Hepatocyte (in vitro differentiated cells): ENCODE measurements at regions not wholly inside any gene's neighbourhood (a gene's known extent, or its start where the extent isn't known, plus 50 kb on each side); places are given as distances from the start of the nearest gene placed in this dataset.

ENCODE experiments used
- DNase-seq: peaks from one replicate; pipeline ENCODE4 v3.0.0-alpha.2; 2016; ENCODE audit warnings: low spot score
- H2AFZ ChIP-seq: fragments of 200-600 bp; sonication (generic); 2 replicates; pipeline ENCODE4 v1.6.0; 2016; ENCODE audit warnings: antibody characterized with exemption, mild to moderate bottlenecking
- H3K27ac ChIP-seq: fragments of 200-600 bp; sonication (generic); 2 replicates; pipeline ENCODE4 v1.5.1; 2016; ENCODE audit warnings: mild to moderate bottlenecking
- H3K27me3 ChIP-seq: fragments of 200-600 bp; sonication (generic); 2 replicates; pipeline ENCODE4 v1.6.1; 2016
- H3K36me3 ChIP-seq: fragments of 200-600 bp; sonication (generic); replicated peaks from 2 replicates; pipeline ENCODE4 v1.5.1; 2016; ENCODE audit warnings: low read depth; ENCODE audit not compliant: insufficient read depth
- H3K4me1 ChIP-seq: fragments of 200-600 bp; sonication (generic); 2 replicates; pipeline ENCODE4 v1.5.1; 2016; ENCODE audit warnings: mild to moderate bottlenecking, moderate library complexity; ENCODE audit not compliant: insufficient read depth
- H3K4me2 ChIP-seq: fragments of 200-600 bp; sonication (generic); 2 replicates; pipeline ENCODE4 v1.6.0; 2016
- H3K4me3 ChIP-seq: fragments of 200-600 bp; sonication (generic); 2 replicates; pipeline ENCODE4 v1.5.1; 2016; ENCODE audit warnings: mild to moderate bottlenecking
- H3K79me2 ChIP-seq: fragments of 200-600 bp; sonication (generic); 2 replicates; pipeline ENCODE4 v1.6.0; 2017; ENCODE audit warnings: mild to moderate bottlenecking
- H3K9me2 ChIP-seq: fragments of 200-600 bp; sonication (generic); replicated peaks from 2 replicates; pipeline ENCODE4 v1.6.0; 2017; ENCODE audit warnings: mild to moderate bottlenecking; ENCODE audit not compliant: insufficient read depth
- H3K9me3 ChIP-seq: fragments of 200-600 bp; sonication (generic); 2 replicates; pipeline ENCODE4 v1.5.1; 2016; ENCODE audit warnings: low read depth, mild to moderate bottlenecking
- H4K20me1 ChIP-seq: fragments of 200-600 bp; sonication (generic); 2 replicates; pipeline ENCODE4 v1.6.0; 2016; ENCODE audit warnings: mild to moderate bottlenecking; ENCODE audit not compliant: insufficient read depth, poor library complexity, severe bottlenecking
- CTCF ChIP-seq: fragments of 200-600 bp; sonication (generic); IDR thresholded peaks from 2 replicates; pipeline ENCODE4 v1.5.1; 2016; ENCODE audit warnings: antibody characterized with exemption, mild to moderate bottlenecking; ENCODE audit not compliant: poor library complexity
- EZH2 ChIP-seq: fragments of 200-600 bp; sonication (generic); IDR thresholded peaks from 2 replicates; pipeline ENCODE4 v1.6.1; 2016; ENCODE audit warnings: antibody characterized with exemption, mild to moderate bottlenecking, borderline replicate concordance
- EZH2phosphoT487 ChIP-seq: fragments of 200-600 bp; sonication (generic); IDR thresholded peaks from one replicate; pipeline ENCODE4 v1.6.1; 2018; ENCODE audit warnings: antibody characterized with exemption, mild to moderate bottlenecking, low read depth, moderate library complexity; ENCODE audit not compliant: unreplicated experiment, severe bottlenecking
- WGBS: methylation state at CpG from one replicate; pipeline ENCODE4 v1.1.6; 2016; ENCODE audit warnings: low lambda C conversion rate; ENCODE audit errors: missing lambda C conversion rate; 5-methylcytosine and 5-hydroxymethylcytosine counted together

- Histone ChIP-seq H3K27ac (no peak overlapping the region), H3K9me2 (no peaks in the 10 kb centered on the region), H3K4me2 (no peak overlapping the region), H2AFZ (no peak overlapping the region), H3K4me3 (no peak overlapping the region), H3K79me2 (no peaks in the 10 kb centered on the region), H3K9me3 (no peaks in the 10 kb centered on the region), H3K27me3 (no peaks in the 10 kb centered on the region), H4K20me1 (no peaks in the 10 kb centered on the region), H3K4me1 (peaks cover 3% of the 10 kb centered on the region), H3K36me3 (no peaks in the 10 kb centered on the region)
- 78% methylated on average over 4 of the region's 4 CpGs for WGBS
- TF ChIP-seq CTCF (no peak), EZH2phosphoT487 (no peak), EZH2 (no peak)
- no peak for DNase-seq
These were observed 413.5 kb upstream of the THBS1 start for GRCh38 chr15:39167164-39168058.

- peak; percentile 85 for DNase-seq
These were observed 408.9 kb upstream of the THBS1 start for GRCh38 chr15:39171944-39172368.

GRCh38 chr15:39172380-39173281, 408.2 kb upstream of the THBS1 start:
- H3K27ac ChIP-seq, result peak overlapping the region; percentile 76
- TF ChIP-seq EZH2phosphoT487 (no peak), EZH2 (no peak), CTCF (no peak)

More at GRCh38 chr15:39171944-39172368, 408.9 kb upstream of the THBS1 start:
- Histone ChIP-seq H4K20me1 (no peaks in the 10 kb centered on the region), H2AFZ (no peak overlapping the region), H3K79me2 (no peaks in the 10 kb centered on the region), H3K27ac (peak overlapping the region; percentile 76), H3K27me3 (no peaks in the 10 kb centered on the region), H3K4me3 (no peak overlapping the region), H3K4me1 (peaks cover 7% of the 10 kb centered on the region), H3K9me2 (no peaks in the 10 kb centered on the region), H3K4me2 (no peak overlapping the region), H3K36me3 (no peaks in the 10 kb centered on the region), H3K9me3 (no peaks in the 10 kb centered on the region)
- TF ChIP-seq EZH2phosphoT487 (no peak), CTCF (peak; percentile 70)
- WGBS, result 87% methylated on average over 3 of the region's 3 CpGs

More at GRCh38 chr15:39172380-39173281, 408.2 kb upstream of the THBS1 start:
- Histone ChIP-seq H3K79me2 (no peaks in the 10 kb centered on the region), H3K9me3 (no peaks in the 10 kb centered on the region), H3K4me2 (peak overlapping the region; percentile 53), H3K27me3 (no peaks in the 10 kb centered on the region), H3K36me3 (no peaks in the 10 kb centered on the region), H4K20me1 (no peaks in the 10 kb centered on the region), H3K4me1 (peaks cover 7% of the 10 kb centered on the region), H3K9me2 (no peaks in the 10 kb centered on the region), H2AFZ (no peak overlapping the region), H3K4me3 (no peak overlapping the region)
- 68% methylated on average over 17 of the region's 17 CpGs for WGBS
- peak; percentile 39 for DNase-seq
